Thyroid gland (tissue), 4 donors: ENCODE measurements at regions not wholly inside any gene's neighbourhood (a gene's known extent, or its start where the extent isn't known, plus 50 kb on each side); places are given as distances from the start of the nearest gene placed in this dataset.

ENCODE experiments used
- CTCF ChIP-seq, 6 experiments: fragments of 200-600 bp in 3 of 6; fragments of 450-650 bp in 3 of 6; sonication (generic) in 3 of 6; IDR thresholded peaks; one replicate each; pipeline ENCODE4 v1.5.1; 2016 to 2019; ENCODE audit warnings: antibody characterized with exemption in 6 of 6, mild to moderate bottlenecking in 2 of 6, inconsistent platforms in 1 of 6, moderate library complexity in 1 of 6
- POLR2A ChIP-seq, 2 donors: fragments of 450-650 bp; IDR thresholded peaks; one replicate each; pipeline ENCODE4 v1.6.1; 2017; ENCODE audit warnings: antibody characterized with exemption in 2 of 2, mild to moderate bottlenecking in 2 of 2, moderate library complexity in 1 of 2

GRCh38 chr6:43845646-43846045 lies 75.6 kb downstream of the VEGFA start:
- no peak for TF ChIP-seq CTCF (IDR thresholded peaks at IDR 0.05)
- no peak for TF ChIP-seq POLR2A (IDR thresholded peaks at IDR 0.05)
